H1 (cell line): ENCODE measurements at regions not wholly inside any gene's neighbourhood (a gene's known extent, or its start where the extent isn't known, plus 50 kb on each side); places are given as distances from the start of the nearest gene placed in this dataset.

ENCODE experiments used
- CTCF ChIA-PET: fragments of 300-600 bp; sonication (Branson Sonifier 250); formaldehyde crosslinking; loops from one replicate; lab custom pipeline; 2021; ENCODE audit not compliant: partially characterized antibody; lab: Charles Lee
- POLR2A ChIA-PET: fragments of 300-600 bp; sonication (Branson Sonifier 250); formaldehyde crosslinking; loops from one replicate; lab custom pipeline; 2021; ENCODE audit warnings: inconsistent platforms; ENCODE audit not compliant: partially characterized antibody; lab: Charles Lee
- DNase-seq, 2 experiments: peaks; one replicate each; pipeline versions ENCODE4 v3.0.0 to v3.0.0-alpha.2; 2010 to 2022; ENCODE audit warnings: low spot score in 2 of 2, low read depth in 1 of 2, mixed read lengths in 1 of 2
- FAIRE-seq: peaks from 2 replicates; lab custom pipeline; 2011; peaks lifted over from hg19 to GRCh38; lab: Jason Lieb, UNC
- H2AFZ ChIP-seq: 2 replicates; pipeline ENCODE4 v1.8.1; 2012; ENCODE audit warnings: low read length, inconsistent platforms
- H2AK5ac ChIP-seq: 2 replicates; pipeline ENCODE4 v1.6.1; 2013; ENCODE audit warnings: low read depth, low read length
- H2BK120ac ChIP-seq: replicated peaks from 2 replicates; pipeline ENCODE3; 2013; ENCODE audit warnings: low read depth, low read length, inconsistent platforms
- H2BK12ac ChIP-seq: 2 replicates; pipeline ENCODE4 v1.6.1; 2013; ENCODE audit warnings: low read depth, low read length
- H2BK15ac ChIP-seq: 2 replicates; pipeline ENCODE4 v1.6.1; 2013; ENCODE audit warnings: low read length
- H2BK20ac ChIP-seq: 2 replicates; pipeline ENCODE4 v1.6.1; 2013; ENCODE audit warnings: low read length
- H2BK5ac ChIP-seq: 2 replicates; pipeline ENCODE4 v1.6.1; 2013; ENCODE audit warnings: low read depth, low read length
- H3K14ac ChIP-seq: 2 replicates; pipeline ENCODE4 v1.6.1; 2013; ENCODE audit warnings: inconsistent platforms; ENCODE audit not compliant: insufficient read length
- H3K18ac ChIP-seq: 2 replicates; pipeline ENCODE4 v1.6.1; 2013; ENCODE audit warnings: low read length; ENCODE audit errors: extremely low read depth
- H3K23ac ChIP-seq: 2 replicates; pipeline ENCODE4 v1.6.1; 2013; ENCODE audit warnings: inconsistent platforms; ENCODE audit not compliant: insufficient read length
- H3K23me2 ChIP-seq: 2 replicates; pipeline ENCODE4 v1.6.1; 2013; ENCODE audit warnings: low read depth, low read length
- H3K27ac ChIP-seq: 2 replicates; pipeline ENCODE4 v1.6.1; 2011; ENCODE audit warnings: low read depth, low read length, inconsistent platforms
- H3K27me3 ChIP-seq, 4 experiments: replicated peaks in 1 of 4; 1 replicate in 1 of 4; 2 replicates in 3 of 4; pipeline versions ENCODE4 v1.6.1 to v1.8.1; 2011 to 2013; ENCODE audit warnings: low read length in 3 of 4, mild to moderate bottlenecking in 3 of 4, inconsistent platforms in 2 of 4, mixed read lengths in 2 of 4, moderate library complexity in 1 of 4; ENCODE audit not compliant: control insufficient read depth in 3 of 4, insufficient read depth in 3 of 4; ENCODE audit errors: extremely low read depth in 1 of 4
- H3K36me3 ChIP-seq, 4 experiments: 2 replicates each; pipeline versions ENCODE4 v1.6.1 to v1.8.1; 2011 to 2013; ENCODE audit warnings: mild to moderate bottlenecking in 4 of 4, low read length in 3 of 4, moderate library complexity in 2 of 4, control low read depth in 1 of 4, inconsistent platforms in 1 of 4; ENCODE audit not compliant: insufficient read depth in 4 of 4, control insufficient read depth in 2 of 4
- H3K4ac ChIP-seq: replicated peaks from 2 replicates; pipeline ENCODE3; 2013; ENCODE audit warnings: low read length, low read depth, mixed read lengths, inconsistent platforms; ENCODE audit not compliant: insufficient read length
- H3K4me1 ChIP-seq, 4 experiments: replicated peaks in 1 of 4; 1 replicate in 1 of 4; 2 replicates in 3 of 4; pipeline versions ENCODE4 v1.6.1 to v1.8.1; 2011 to 2013; ENCODE audit warnings: low read length in 3 of 4, inconsistent platforms in 2 of 4, mixed read lengths in 1 of 4; ENCODE audit not compliant: insufficient read depth in 4 of 4, control insufficient read depth in 3 of 4
- H3K4me2 ChIP-seq, 2 experiments: 2 replicates each; pipeline versions ENCODE4 v1.6.1 to v1.8.1; 2011 to 2013; ENCODE audit warnings: low read depth in 2 of 2, low read length in 2 of 2, control low read depth in 1 of 2, inconsistent platforms in 1 of 2, mild to moderate bottlenecking in 1 of 2; ENCODE audit not compliant: insufficient read depth in 1 of 2
- H3K4me3 ChIP-seq, 4 experiments: fragments of 200-600, 300-600 bp in 1 of 4; sonication (generic), shearing (Covaris generic), sonication (Bioruptor Twin) in 1 of 4; 2 replicates each; pipeline versions ENCODE4 v1.5.1 to v1.8.1; 2011 to 2016; ENCODE audit warnings: low read length in 4 of 4, low read depth in 3 of 4, control low read depth in 2 of 4, inconsistent platforms in 2 of 4, mild to moderate bottlenecking in 2 of 4, mixed read lengths in 1 of 4, moderate library complexity in 1 of 4; ENCODE audit not compliant: insufficient read depth in 2 of 4; ENCODE audit errors: extremely low read depth in 1 of 4
- H3K56ac ChIP-seq: replicated peaks from 2 replicates; pipeline ENCODE3; 2013; ENCODE audit warnings: low read depth, mild to moderate bottlenecking, mixed read lengths, low read length, inconsistent platforms; ENCODE audit not compliant: insufficient read length
- H3K79me1 ChIP-seq: 2 replicates; pipeline ENCODE4 v1.6.1; 2013; ENCODE audit warnings: low read depth, low read length, control low read depth
- H3K79me2 ChIP-seq, 2 experiments: 2 replicates each; pipeline versions ENCODE4 v1.6.1 to v1.8.1; 2012 to 2013; ENCODE audit warnings: low read length in 2 of 2, mild to moderate bottlenecking in 2 of 2, inconsistent platforms in 1 of 2; ENCODE audit not compliant: insufficient read depth in 2 of 2, control insufficient read depth in 1 of 2
- H3K9ac ChIP-seq, 4 experiments: replicated peaks in 1 of 4; 1 replicate in 1 of 4; 2 replicates in 3 of 4; pipeline versions ENCODE4 v1.6.1 to v1.8.1; 2011 to 2013; ENCODE audit warnings: low read depth in 3 of 4, low read length in 3 of 4, control low read depth in 2 of 4, mild to moderate bottlenecking in 2 of 4, moderate library complexity in 2 of 4, inconsistent platforms in 1 of 4; ENCODE audit errors: extremely low read depth in 1 of 4
- H3K9me3 ChIP-seq, 2 experiments: 2 replicates each; pipeline versions ENCODE4 v1.6.1 to v1.8.1; 2012 to 2013; ENCODE audit warnings: mild to moderate bottlenecking in 2 of 2, moderate library complexity in 2 of 2, control low read depth in 1 of 2, inconsistent platforms in 1 of 2, low read depth in 1 of 2, low read length in 1 of 2, mixed read lengths in 1 of 2; ENCODE audit not compliant: insufficient read depth in 2 of 2
- H4K20me1 ChIP-seq, 2 experiments: replicated peaks in 1 of 2; 2 replicates each; pipeline versions ENCODE3 to v1.8.1; 2011 to 2013; ENCODE audit warnings: inconsistent platforms in 2 of 2, low read length in 2 of 2, mild to moderate bottlenecking in 1 of 2; ENCODE audit not compliant: insufficient read depth in 2 of 2, control insufficient read depth in 1 of 2
- H4K5ac ChIP-seq: 2 replicates; pipeline ENCODE4 v1.6.1; 2013; ENCODE audit warnings: low read length, low read depth, mixed read lengths, inconsistent platforms; ENCODE audit not compliant: insufficient read length
- H4K8ac ChIP-seq: 2 replicates; pipeline ENCODE4 v1.8.0; 2013; ENCODE audit warnings: mild to moderate bottlenecking, moderate library complexity, low read length, inconsistent platforms; ENCODE audit not compliant: insufficient read depth; ENCODE audit errors: extremely low read depth
- H4K91ac ChIP-seq: replicated peaks from 2 replicates; pipeline ENCODE3; 2013; ENCODE audit warnings: low read length, mixed read lengths, inconsistent platforms; ENCODE audit not compliant: insufficient read length
- ASH2L ChIP-seq: fragments of 200-600, 300-600 bp; sonication (generic); IDR thresholded peaks from one replicate; pipeline ENCODE4 v1.7.1; 2017; ENCODE audit warnings: low read length
- CTCF ChIP-seq, 3 experiments: IDR thresholded peaks; 1 replicate in 2 of 3; 2 replicates in 1 of 3; pipeline versions ENCODE4 v1.5.1 to v1.6.1; 2011; ENCODE audit warnings: low read length in 3 of 3, mild to moderate bottlenecking in 3 of 3, inconsistent platforms in 2 of 3, low read depth in 1 of 3, moderate library complexity in 1 of 3; ENCODE audit not compliant: insufficient read depth in 1 of 3; ENCODE audit errors: control extremely low read depth in 1 of 3
- FOSL1 ChIP-seq: IDR thresholded peaks from 2 replicates; pipeline ENCODE4 v1.6.1; 2011; ENCODE audit warnings: mild to moderate bottlenecking, low read depth, low read length, moderate library complexity; ENCODE audit not compliant: insufficient read depth
- GABPA ChIP-seq: IDR thresholded peaks from 2 replicates; pipeline ENCODE4 v1.6.1; 2011; ENCODE audit warnings: mild to moderate bottlenecking, low read length, moderate library complexity, borderline replicate concordance; ENCODE audit not compliant: insufficient read depth
- MAFK ChIP-seq: IDR thresholded peaks from 2 replicates; pipeline ENCODE4 v1.6.1; 2012; ENCODE audit warnings: low read depth, mild to moderate bottlenecking, improper control_type of control experiment, low read length
- NRF1 ChIP-seq: IDR thresholded peaks from 2 replicates; pipeline ENCODE4 v1.6.1; 2011; ENCODE audit warnings: mild to moderate bottlenecking, low read depth, low read length, improper control_type of control experiment
- POU5F1 ChIP-seq: IDR thresholded peaks from 2 replicates; pipeline ENCODE4 v1.6.1; 2011; ENCODE audit warnings: low read depth, mild to moderate bottlenecking, low read length, moderate library complexity
- RBBP5 ChIP-seq: IDR thresholded peaks from 2 replicates; pipeline ENCODE4 v1.7.1; 2012; ENCODE audit warnings: low read depth, mild to moderate bottlenecking, inconsistent platforms, low read length, moderate library complexity, borderline replicate concordance
- RFX5 ChIP-seq: IDR thresholded peaks from 2 replicates; pipeline ENCODE4 v1.6.1; 2011; ENCODE audit warnings: low read depth, low read length, improper control_type of control experiment, borderline replicate concordance
- WGBS, 2 experiments: shearing (Covaris generic) in 1 of 2; methylation state at CpG; one replicate each; pipeline versions ENCODE4 v1.1.6 to v1.1.7; 2013 to 2015; ENCODE audit warnings: low lambda C conversion rate in 2 of 2, mixed read lengths in 2 of 2, inconsistent platforms in 1 of 2, low coverage in 1 of 2, missing lambda C conversion rate in 1 of 2; ENCODE audit not compliant: insufficient replicate concordance in 2 of 2, insufficient coverage in 1 of 2, insufficient read length in 1 of 2; ENCODE audit errors: extremely low coverage in 1 of 2, missing lambda C conversion rate in 1 of 2; 5-methylcytosine and 5-hydroxymethylcytosine counted together
- TF ChIP-seq, protein P1 (sequence below): IDR thresholded peaks from 2 replicates; pipeline ENCODE4 v1.6.1; 2012; ENCODE audit warnings: low read length, inconsistent platforms

GRCh38 chr9:21744320-21744719 is 58.1 kb upstream of the MTAP start:
- H3K23me2 ChIP-seq = no peaks in the 10 kb centered on the region
- H2BK15ac ChIP-seq = no peak overlapping the region
- POLR2A ChIA-PET = no interaction called here
- H4K20me1 ChIP-seq = peaks cover 1 to 7% of the 10 kb centered on the region in 2 experiments
- no peaks in the 10 kb centered on the region for H3K79me2 ChIP-seq
- H3K9ac ChIP-seq = no peak overlapping the region
- peaks cover 22 to 84% (median 57%) of the 10 kb centered on the region in 4 experiments for H3K27me3 ChIP-seq
- H3K79me1 ChIP-seq = no peaks in the 10 kb centered on the region
- H3K4me2 ChIP-seq = no peak overlapping the region
- no peak overlapping the region for H2AFZ ChIP-seq
- DNase-seq = no peak
- H3K56ac ChIP-seq = no peak overlapping the region
- FAIRE-seq = no peak
- CTCF ChIA-PET = interaction anchor here (0.7 to 1.2 kb wide), 4 partner anchors 12 to 251 kb away, joined by 3 to 4 read pairs (median 3); no protein-coding TSS in a partner anchor
- H2BK20ac ChIP-seq = no peak overlapping the region
- H4K91ac ChIP-seq = no peak overlapping the region
- no peaks in the 10 kb centered on the region for H3K9me3 ChIP-seq
- no peaks in the 10 kb centered on the region for H3K36me3 ChIP-seq
- no peak overlapping the region for H3K14ac ChIP-seq
- H2AK5ac ChIP-seq = no peak overlapping the region
- no peak overlapping the region for H3K27ac ChIP-seq
- H3K4me3 ChIP-seq = no peak overlapping the region
- no peak overlapping the region for H3K18ac ChIP-seq
- H3K4ac ChIP-seq = no peak overlapping the region
- WGBS, 2 experiments = 32% methylated on average over 3 of the region's 3 CpGs; no CpG with 5 or more reads in 1 of the 2 experiments
- no peak overlapping the region for H2BK120ac ChIP-seq
- no peak overlapping the region for H2BK12ac ChIP-seq
- no peak overlapping the region for H2BK5ac ChIP-seq
- no peak overlapping the region for H4K8ac ChIP-seq
- no peak overlapping the region for H3K23ac ChIP-seq
- no peak overlapping the region for H4K5ac ChIP-seq
- H3K4me1 ChIP-seq = no peaks in the 10 kb centered on the region
- TF ChIP-seq CTCF (IDR thresholded peaks at IDR 0.05; ENCODE audit: control extremely low read depth in 1 of 3, insufficient read depth in 1 of 3, low read depth in 1 of 3, low read length in 3 of 3) = no peak
- TF ChIP-seq, protein P1, sequence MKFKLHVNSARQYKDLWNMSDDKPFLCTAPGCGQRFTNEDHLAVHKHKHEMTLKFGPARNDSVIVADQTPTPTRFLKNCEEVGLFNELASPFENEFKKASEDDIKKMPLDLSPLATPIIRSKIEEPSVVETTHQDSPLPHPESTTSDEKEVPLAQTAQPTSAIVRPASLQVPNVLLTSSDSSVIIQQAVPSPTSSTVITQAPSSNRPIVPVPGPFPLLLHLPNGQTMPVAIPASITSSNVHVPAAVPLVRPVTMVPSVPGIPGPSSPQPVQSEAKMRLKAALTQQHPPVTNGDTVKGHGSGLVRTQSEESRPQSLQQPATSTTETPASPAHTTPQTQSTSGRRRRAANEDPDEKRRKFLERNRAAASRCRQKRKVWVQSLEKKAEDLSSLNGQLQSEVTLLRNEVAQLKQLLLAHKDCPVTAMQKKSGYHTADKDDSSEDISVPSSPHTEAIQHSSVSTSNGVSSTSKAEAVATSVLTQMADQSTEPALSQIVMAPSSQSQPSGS = no peak
- TF ChIP-seq MAFK = no peak
- no peak for TF ChIP-seq FOSL1
- no peak for TF ChIP-seq RFX5
- TF ChIP-seq ASH2L = no peak
- no peak for TF ChIP-seq POU5F1
- no peak for TF ChIP-seq RBBP5
- TF ChIP-seq NRF1 = no peak
- no peak for TF ChIP-seq GABPA
